AG10803 (cell line): ENCODE measurements at regions not wholly inside any gene's neighbourhood (a gene's known extent, or its start where the extent isn't known, plus 50 kb on each side); places are given as distances from the start of the nearest gene placed in this dataset.
"Not testable (repeated sequence)": the region's sequence is repeated elsewhere in the genome, so short reads cannot be mapped to it uniquely, and the experiment has no call there.

Experiments used
- DNase-seq: peaks from one replicate; pipeline ENCODE4 v3.0.0; 2010; ENCODE audit warnings: low read depth
- H3K4me3 ChIP-seq: 2 replicates; pipeline ENCODE4 v1.5.1; 2011; ENCODE audit warnings: mild to moderate bottlenecking, low read length, control low read depth
- CTCF ChIP-seq: conservative IDR thresholded peaks from 2 replicates; pipeline ENCODE4 v1.5.1; 2011; ENCODE audit warnings: mild to moderate bottlenecking, low read length, control low read depth, inconsistent platforms

GRCh38 chr5:107743373-107744000, 72.8 kb upstream of the EFNA5 start:
- DNase-seq: peak; percentile 36
- no peak overlapping the region for H3K4me3 ChIP-seq
- no peak for TF ChIP-seq CTCF

GRCh38 chr5:107739661-107740060, 68.9 kb upstream of the EFNA5 start:
- H3K4me3 ChIP-seq: no peak overlapping the region
- no peak for DNase-seq
- TF ChIP-seq CTCF: no peak

DNA sequence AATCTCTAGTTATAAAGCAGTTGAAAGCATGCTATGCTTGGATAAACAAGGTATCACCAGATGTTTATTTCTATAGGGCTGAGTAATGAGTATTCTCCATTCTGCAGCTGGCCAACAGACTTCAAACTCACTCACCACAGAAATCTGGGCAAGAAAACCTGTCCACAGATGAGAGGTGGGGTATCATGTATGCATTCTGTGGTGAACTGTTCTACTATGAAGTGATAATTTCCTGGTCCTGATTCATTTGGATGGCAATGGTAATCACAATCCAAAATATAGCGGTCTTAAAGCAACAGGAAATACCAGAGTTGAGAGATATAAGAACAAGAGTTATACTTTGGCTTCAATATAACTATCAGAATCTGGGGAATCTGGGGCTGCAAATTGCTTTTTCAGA, 65.9 kb upstream of the EFNA5 start:
- TF ChIP-seq CTCF: no peak
- no peak overlapping the region for H3K4me3 ChIP-seq
- peak; percentile 53 for DNase-seq

- DNase-seq, H3K4me3 ChIP-seq: not testable (repeated sequence)
These were observed 65.4 kb upstream of the EFNA5 start for GRCh38 chr5:107736089-107736488.

DNA sequence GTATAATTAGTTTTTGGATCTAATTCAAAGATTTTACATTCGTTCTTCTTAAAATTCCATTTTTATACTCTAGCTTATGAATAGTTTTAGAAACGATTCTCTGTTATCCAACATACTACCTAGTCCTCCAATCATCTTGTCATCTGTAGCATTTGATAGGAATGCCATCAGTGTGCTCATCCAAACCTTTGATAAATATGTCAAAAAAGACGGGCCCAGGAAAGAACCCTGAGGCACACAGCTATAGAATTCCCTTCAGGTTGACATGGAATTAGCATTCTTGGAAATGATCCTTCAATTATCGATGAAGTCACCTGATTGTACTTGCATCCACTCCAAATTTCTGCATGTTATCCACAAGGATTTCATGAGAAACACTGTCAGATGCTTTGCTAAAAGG, 64.8 kb upstream of the EFNA5 start:
- no peak for TF ChIP-seq CTCF
- H3K4me3 ChIP-seq: no peak overlapping the region
- no peak for DNase-seq

DNA sequence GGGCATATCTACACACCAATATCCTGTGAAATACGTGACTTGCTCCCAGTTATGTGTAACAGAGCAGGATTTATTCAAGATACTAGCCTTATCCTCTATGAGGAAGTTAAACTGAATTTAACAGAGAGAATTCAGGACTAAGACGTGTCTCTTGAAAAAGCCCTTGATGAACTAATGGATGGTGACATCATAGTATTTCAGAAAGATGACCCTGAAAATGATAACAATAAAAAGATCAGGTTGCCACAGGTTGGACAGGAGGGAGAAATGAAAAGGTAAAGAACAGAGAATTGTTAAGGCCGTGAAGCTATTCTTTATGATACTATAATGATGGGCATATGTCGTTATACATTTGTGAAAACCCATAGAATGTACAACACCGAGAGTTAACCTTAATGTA, 56.2 kb upstream of the EFNA5 start:
- no peak overlapping the region for H3K4me3 ChIP-seq
- no peak for DNase-seq
- no peak for TF ChIP-seq CTCF

GRCh38 chr5:107724642-107725041, 53.9 kb upstream of the EFNA5 start:
- no peak overlapping the region for H3K4me3 ChIP-seq
- DNase-seq: no peak
- TF ChIP-seq CTCF: no peak

GRCh38 chr5:107721241-107721640, 50.5 kb upstream of the EFNA5 start:
- not testable (repeated sequence) for H3K4me3 ChIP-seq, DNase-seq
